A549 (cell line): ENCODE measurements at regions not wholly inside any gene's neighbourhood (a gene's known extent, or its start where the extent isn't known, plus 50 kb on each side); places are given as distances from the start of the nearest gene placed in this dataset.

Experiments used
- ATAC-seq, 2 experiments: fragments of 200-7000 bp in 1 of 2; fragments of >200 bp in 1 of 2; cut with Nextera tagmentation in 1 of 2; cut with Tn5 transposase in 1 of 2; 3 replicates each; pipeline versions ENCODE4 v1.8.0 to v1.9.1; 2018 to 2020; ENCODE audit warnings: mild to moderate bottlenecking in 1 of 2, moderate library complexity in 1 of 2
- CTCF ChIA-PET: fragments of 300-600 bp; sonication (Branson Sonifier 250); formaldehyde crosslinking; extraction: SDS; loops from one replicate; lab custom pipeline; 2021; ENCODE audit warnings: antibody characterized with exemption, inconsistent platforms; lab: Yijun Ruan, JAX
- POLR2A ChIA-PET: fragments of 350-600 bp; formaldehyde crosslinking; extraction: SDS; loops from one replicate; lab custom pipeline; 2021; ENCODE audit warnings: antibody characterized with exemption, inconsistent platforms; lab: Yijun Ruan, JAX
- DNase-seq, 2 experiments: peaks; one replicate each; pipeline versions ENCODE4 v3.0.0 to v3.0.0-alpha.2; 2011 to 2016; ENCODE audit warnings: low read depth in 1 of 2, low spot score in 1 of 2
- FAIRE-seq: peaks from 2 replicates; lab custom pipeline; 2011; peaks lifted over from hg19 to GRCh38; lab: Jason Lieb, UNC
- H3K27ac ChIP-seq, 2 experiments: fragments of >200 bp; sonication (Bioruptor Twin); formaldehyde crosslinking; 3 replicates each; pipeline ENCODE4 v1.5.1; 2016 to 2017
- H3K4me1 ChIP-seq: fragments of >200 bp; sonication (Bioruptor Twin); formaldehyde crosslinking; 3 replicates; pipeline ENCODE4 v1.6.1; 2016
- H3K4me2 ChIP-seq: fragments of >200 bp; sonication (Bioruptor Twin); formaldehyde crosslinking; 3 replicates; pipeline ENCODE4 v1.6.1; 2016
- H3K4me3 ChIP-seq: fragments of >200 bp; sonication (Bioruptor Twin); formaldehyde crosslinking; 3 replicates; pipeline ENCODE4 v1.5.1; 2016
- H3K9me3 ChIP-seq: fragments of >200 bp; sonication (Bioruptor Twin); formaldehyde crosslinking; 3 replicates; pipeline ENCODE4 v1.6.1; 2016
- CBX8 ChIP-seq: fragments of 200-600 bp; sonication (generic); IDR thresholded peaks from 2 replicates; pipeline ENCODE4 v1.6.1; 2016
- CEBPB ChIP-seq, 2 experiments: fragments of >200 bp in 1 of 2; sonication (Bioruptor Twin) in 1 of 2; formaldehyde crosslinking in 1 of 2; IDR thresholded peaks; 2 replicates each; pipeline ENCODE4 v1.6.1; 2012 to 2016
- ESRRA ChIP-seq: fragments of 150-350 bp; IDR thresholded peaks from 2 replicates; pipeline ENCODE4 v1.6.1; 2014; ENCODE audit warnings: mild to moderate bottlenecking, low read length, borderline replicate concordance
- FOSB ChIP-seq: fragments of 250-450 bp; sonication (Bioruptor Pico); IDR thresholded peaks from 2 replicates; pipeline ENCODE4 v1.5.0; 2020; ENCODE audit warnings: mild to moderate bottlenecking, moderate library complexity
- HOXB13 ChIP-seq: fragments of 250-450 bp; sonication (Bioruptor Pico); IDR thresholded peaks from 2 replicates; pipeline ENCODE4 v1.5.0; 2020; ENCODE audit warnings: low read depth, mild to moderate bottlenecking, moderate library complexity
- JUN ChIP-seq, 2 experiments: fragments of >200 bp; sonication (Bioruptor Twin); formaldehyde crosslinking; IDR thresholded peaks; 2 replicates in 1 of 2; 3 replicates in 1 of 2; pipeline ENCODE4 v1.6.1; 2016 to 2017
- MAZ ChIP-seq: fragments of 150-350 bp; IDR thresholded peaks from 2 replicates; pipeline ENCODE4 v1.6.1; 2014; ENCODE audit warnings: antibody characterized with exemption, low read depth, low read length, borderline replicate concordance
- MYC ChIP-seq: IDR thresholded peaks from 2 replicates; pipeline ENCODE4 v1.6.1; 2012; ENCODE audit warnings: mild to moderate bottlenecking, inconsistent platforms, low read length, improper control_type of control experiment, borderline replicate concordance
- NR3C1 ChIP-seq: fragments of >200 bp; sonication (Bioruptor Twin); formaldehyde crosslinking; IDR thresholded peaks from 3 replicates; pipeline ENCODE4 v1.6.1; 2017
- RAD21 ChIP-seq, 2 experiments: fragments of >200 bp in 1 of 2; sonication (Bioruptor Twin) in 1 of 2; formaldehyde crosslinking in 1 of 2; IDR thresholded peaks in 1 of 2; conservative IDR thresholded peaks in 1 of 2; 2 replicates in 1 of 2; 3 replicates in 1 of 2; pipeline ENCODE4 v1.6.1; 2012 to 2018; ENCODE audit warnings: inconsistent platforms in 1 of 2
- RARB ChIP-seq: fragments of 250-450 bp; sonication (Bioruptor Pico); IDR thresholded peaks from 2 replicates; pipeline ENCODE4 v1.8.0; 2021; ENCODE audit warnings: mild to moderate bottlenecking, moderate library complexity
- RCOR1 ChIP-seq: fragments of 150-350 bp; IDR thresholded peaks from 2 replicates; pipeline ENCODE4 v1.6.1; 2014; ENCODE audit warnings: antibody characterized with exemption, low read length, low read depth
- SMC3 ChIP-seq: fragments of >200 bp; sonication (Bioruptor Twin); formaldehyde crosslinking; IDR thresholded peaks from 3 replicates; pipeline ENCODE4 v1.6.1; 2018; ENCODE audit warnings: inconsistent platforms
- TP53 ChIP-seq: fragments of 250-450 bp; sonication (Bioruptor Pico); IDR thresholded peaks from 2 replicates; pipeline ENCODE4 v1.5.0; 2021; ENCODE audit warnings: mild to moderate bottlenecking, moderate library complexity
- ZC3H11A ChIP-seq: fragments of 450-650 bp; IDR thresholded peaks from 2 replicates; pipeline ENCODE4 v1.6.1; 2014; ENCODE audit warnings: antibody characterized with exemption, mild to moderate bottlenecking
- ZFP36 ChIP-seq: fragments of 450-650 bp; IDR thresholded peaks from 2 replicates; pipeline ENCODE4 v1.6.1; 2014; ENCODE audit warnings: borderline replicate concordance; ENCODE audit not compliant: partially characterized antibody
- WGBS: methylation state at CpG from one replicate; pipeline ENCODE4 v1.1.6; 2017; ENCODE audit errors: missing lambda C conversion rate; 5-methylcytosine and 5-hydroxymethylcytosine counted together
- TF ChIP-seq, protein P1 (sequence below): fragments of >200 bp; sonication (Bioruptor Twin); formaldehyde crosslinking; IDR thresholded peaks from 2 replicates; pipeline ENCODE4 v1.6.1; 2016
- TF ChIP-seq, protein P2 (sequence below): fragments of 150-350 bp; IDR thresholded peaks from 2 replicates; pipeline ENCODE4 v1.6.1; 2014; ENCODE audit warnings: low read depth, mild to moderate bottlenecking, low read length
- TF ChIP-seq, protein P3 (sequence below): fragments of 200-600 bp; sonication (generic); IDR thresholded peaks from 2 replicates; pipeline ENCODE4 v1.6.1; 2016; ENCODE audit warnings: antibody characterized with exemption, mild to moderate bottlenecking, moderate library complexity
- TF ChIP-seq, protein P4 (sequence below): IDR thresholded peaks from 2 replicates; pipeline ENCODE4 v1.6.1; 2012; ENCODE audit warnings: low read depth, borderline replicate concordance
- TF ChIP-seq, protein P5 (sequence below): fragments of >200 bp; sonication (Bioruptor Twin); formaldehyde crosslinking; IDR thresholded peaks from 3 replicates; pipeline ENCODE4 v1.6.1; 2016
- TF ChIP-seq, protein P6 (sequence below): fragments of 250-450 bp; sonication (Bioruptor Pico); IDR thresholded peaks from 2 replicates; pipeline ENCODE4 v1.5.0; 2020; ENCODE audit warnings: low read depth, mild to moderate bottlenecking, moderate library complexity

DNA sequence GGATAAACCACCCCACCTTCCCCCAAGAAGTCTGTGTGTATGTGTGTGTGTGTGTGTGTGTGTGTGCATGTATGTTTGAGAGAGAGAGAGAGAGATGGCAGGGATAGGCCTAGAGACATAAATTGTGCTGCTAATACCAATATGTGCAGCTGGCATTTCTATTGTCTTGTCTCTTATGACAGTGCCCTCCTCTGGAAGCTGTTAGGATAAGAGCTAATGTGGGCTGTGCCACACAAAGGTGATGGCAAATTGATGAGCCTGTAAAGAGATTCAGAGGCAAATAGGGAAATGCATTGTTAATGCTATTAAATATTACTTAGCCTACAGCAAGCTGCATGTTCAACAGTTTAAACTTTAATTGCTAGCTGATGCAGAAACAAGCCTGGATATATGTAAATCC, 332.0 kb downstream of the NKX6-1 start:
- H3K4me2 ChIP-seq, result no peak overlapping the region
- POLR2A ChIA-PET, result no interaction called here
- CTCF ChIA-PET, result no interaction called here
- no peak overlapping the region for H3K4me3 ChIP-seq
- no peaks in the 10 kb centered on the region for H3K9me3 ChIP-seq
- TF ChIP-seq JUN (IDR thresholded peaks at IDR 0.05) (no peak), TP53 (CRISPR knock-in tag) (no peak), CBX8 (no peak), CEBPB (IDR thresholded peaks at IDR 0.05) (no peak), SMC3 (no peak), HOXB13 (CRISPR knock-in tag) (no peak), FOSB (CRISPR knock-in tag) (no peak), ZC3H11A (no peak), NR3C1 (no peak), MYC (no peak)
- TF ChIP-seq, protein P1, sequence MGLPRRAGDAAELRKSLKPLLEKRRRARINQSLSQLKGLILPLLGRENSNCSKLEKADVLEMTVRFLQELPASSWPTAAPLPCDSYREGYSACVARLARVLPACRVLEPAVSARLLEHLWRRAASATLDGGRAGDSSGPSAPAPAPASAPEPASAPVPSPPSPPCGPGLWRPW, result no peak
- TF ChIP-seq, protein P2, sequence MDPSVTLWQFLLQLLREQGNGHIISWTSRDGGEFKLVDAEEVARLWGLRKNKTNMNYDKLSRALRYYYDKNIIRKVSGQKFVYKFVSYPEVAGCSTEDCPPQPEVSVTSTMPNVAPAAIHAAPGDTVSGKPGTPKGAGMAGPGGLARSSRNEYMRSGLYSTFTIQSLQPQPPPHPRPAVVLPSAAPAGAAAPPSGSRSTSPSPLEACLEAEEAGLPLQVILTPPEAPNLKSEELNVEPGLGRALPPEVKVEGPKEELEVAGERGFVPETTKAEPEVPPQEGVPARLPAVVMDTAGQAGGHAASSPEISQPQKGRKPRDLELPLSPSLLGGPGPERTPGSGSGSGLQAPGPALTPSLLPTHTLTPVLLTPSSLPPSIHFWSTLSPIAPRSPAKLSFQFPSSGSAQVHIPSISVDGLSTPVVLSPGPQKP, result no peak
- TF ChIP-seq, protein P3, sequence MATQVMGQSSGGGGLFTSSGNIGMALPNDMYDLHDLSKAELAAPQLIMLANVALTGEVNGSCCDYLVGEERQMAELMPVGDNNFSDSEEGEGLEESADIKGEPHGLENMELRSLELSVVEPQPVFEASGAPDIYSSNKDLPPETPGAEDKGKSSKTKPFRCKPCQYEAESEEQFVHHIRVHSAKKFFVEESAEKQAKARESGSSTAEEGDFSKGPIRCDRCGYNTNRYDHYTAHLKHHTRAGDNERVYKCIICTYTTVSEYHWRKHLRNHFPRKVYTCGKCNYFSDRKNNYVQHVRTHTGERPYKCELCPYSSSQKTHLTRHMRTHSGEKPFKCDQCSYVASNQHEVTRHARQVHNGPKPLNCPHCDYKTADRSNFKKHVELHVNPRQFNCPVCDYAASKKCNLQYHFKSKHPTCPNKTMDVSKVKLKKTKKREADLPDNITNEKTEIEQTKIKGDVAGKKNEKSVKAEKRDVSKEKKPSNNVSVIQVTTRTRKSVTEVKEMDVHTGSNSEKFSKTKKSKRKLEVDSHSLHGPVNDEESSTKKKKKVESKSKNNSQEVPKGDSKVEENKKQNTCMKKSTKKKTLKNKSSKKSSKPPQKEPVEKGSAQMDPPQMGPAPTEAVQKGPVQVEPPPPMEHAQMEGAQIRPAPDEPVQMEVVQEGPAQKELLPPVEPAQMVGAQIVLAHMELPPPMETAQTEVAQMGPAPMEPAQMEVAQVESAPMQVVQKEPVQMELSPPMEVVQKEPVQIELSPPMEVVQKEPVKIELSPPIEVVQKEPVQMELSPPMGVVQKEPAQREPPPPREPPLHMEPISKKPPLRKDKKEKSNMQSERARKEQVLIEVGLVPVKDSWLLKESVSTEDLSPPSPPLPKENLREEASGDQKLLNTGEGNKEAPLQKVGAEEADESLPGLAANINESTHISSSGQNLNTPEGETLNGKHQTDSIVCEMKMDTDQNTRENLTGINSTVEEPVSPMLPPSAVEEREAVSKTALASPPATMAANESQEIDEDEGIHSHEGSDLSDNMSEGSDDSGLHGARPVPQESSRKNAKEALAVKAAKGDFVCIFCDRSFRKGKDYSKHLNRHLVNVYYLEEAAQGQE, result no peak
- H3K27ac ChIP-seq, result no peak overlapping the region
- no peaks in the 10 kb centered on the region for H3K4me1 ChIP-seq
- DNase-seq (no peak), FAIRE-seq (no peak), ATAC-seq (no peak)

DNA sequence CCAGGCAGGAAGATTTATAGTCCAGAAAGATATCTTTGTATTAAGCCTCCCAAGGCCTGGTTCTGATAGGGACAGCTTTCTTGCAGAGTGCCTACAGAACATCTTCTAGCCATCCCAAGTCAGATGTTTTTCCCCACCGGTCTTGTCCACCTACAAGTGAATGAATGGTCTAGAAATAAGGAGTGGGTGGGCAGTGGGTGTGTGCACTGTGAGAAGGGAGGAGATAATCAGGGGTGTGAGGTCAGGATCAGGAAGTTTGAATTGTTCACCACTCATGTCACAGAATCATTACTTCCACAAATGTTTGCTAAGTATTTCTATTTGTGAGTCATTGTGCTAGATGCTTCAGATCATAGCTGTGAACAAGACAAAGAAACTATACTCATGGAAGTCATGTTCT, 332.6 kb downstream of the NKX6-1 start:
- POLR2A ChIA-PET, result no interaction called here
- TF ChIP-seq, protein P4, sequence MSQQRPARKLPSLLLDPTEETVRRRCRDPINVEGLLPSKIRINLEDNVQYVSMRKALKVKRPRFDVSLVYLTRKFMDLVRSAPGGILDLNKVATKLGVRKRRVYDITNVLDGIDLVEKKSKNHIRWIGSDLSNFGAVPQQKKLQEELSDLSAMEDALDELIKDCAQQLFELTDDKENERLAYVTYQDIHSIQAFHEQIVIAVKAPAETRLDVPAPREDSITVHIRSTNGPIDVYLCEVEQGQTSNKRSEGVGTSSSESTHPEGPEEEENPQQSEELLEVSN, result no peak
- TF ChIP-seq, protein P1, result no peak
- TF ChIP-seq RAD21 (conservative IDR thresholded peaks at IDR 0.05 in 1 of 2, IDR thresholded peaks at IDR 0.05 in 1 of 2) (no peak), ZC3H11A (no peak), ESRRA (no peak), MAZ (no peak), RARB (CRISPR knock-in tag) (no peak), RCOR1 (no peak), ZFP36 (no peak)
- TF ChIP-seq, protein P5, sequence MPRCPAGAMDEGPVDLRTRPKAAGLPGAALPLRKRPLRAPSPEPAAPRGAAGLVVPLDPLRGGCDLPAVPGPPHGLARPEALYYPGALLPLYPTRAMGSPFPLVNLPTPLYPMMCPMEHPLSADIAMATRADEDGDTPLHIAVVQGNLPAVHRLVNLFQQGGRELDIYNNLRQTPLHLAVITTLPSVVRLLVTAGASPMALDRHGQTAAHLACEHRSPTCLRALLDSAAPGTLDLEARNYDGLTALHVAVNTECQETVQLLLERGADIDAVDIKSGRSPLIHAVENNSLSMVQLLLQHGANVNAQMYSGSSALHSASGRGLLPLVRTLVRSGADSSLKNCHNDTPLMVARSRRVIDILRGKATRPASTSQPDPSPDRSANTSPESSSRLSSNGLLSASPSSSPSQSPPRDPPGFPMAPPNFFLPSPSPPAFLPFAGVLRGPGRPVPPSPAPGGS, result no peak
- TF ChIP-seq, protein P3, result no peak
- TF ChIP-seq, protein P6, sequence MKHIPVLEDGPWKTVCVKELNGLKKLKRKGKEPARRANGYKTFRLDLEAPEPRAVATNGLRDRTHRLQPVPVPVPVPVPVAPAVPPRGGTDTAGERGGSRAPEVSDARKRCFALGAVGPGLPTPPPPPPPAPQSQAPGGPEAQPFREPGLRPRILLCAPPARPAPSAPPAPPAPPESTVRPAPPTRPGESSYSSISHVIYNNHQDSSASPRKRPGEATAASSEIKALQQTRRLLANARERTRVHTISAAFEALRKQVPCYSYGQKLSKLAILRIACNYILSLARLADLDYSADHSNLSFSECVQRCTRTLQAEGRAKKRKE (CRISPR knock-in tag), result no peak
- ATAC-seq, result no peak
- no peak for DNase-seq
- no peak for FAIRE-seq
- Histone ChIP-seq H3K4me1 (no peaks in the 10 kb centered on the region), H3K27ac (no peak overlapping the region), H3K4me2 (no peak overlapping the region), H3K4me3 (no peak overlapping the region), H3K9me3 (no peaks in the 10 kb centered on the region)
- 44% methylated on average over 1 of the region's 1 CpG for WGBS
- CTCF ChIA-PET, result no interaction called here
